SH-SY5Y (cell line): ENCODE measurements at regions not wholly inside any gene's neighbourhood (a gene's known extent, or its start where the extent isn't known, plus 50 kb on each side); places are given as distances from the start of the nearest gene placed in this dataset.

Experiments
- GATA2 ChIP-seq: IDR thresholded peaks from 2 replicates; pipeline ENCODE4 v1.6.1; 2011; ENCODE audit warnings: mild to moderate bottlenecking, low read depth, low read length
- GATA3 ChIP-seq: IDR thresholded peaks from 2 replicates; pipeline ENCODE4 v1.6.1; 2011; ENCODE audit warnings: low read depth, mild to moderate bottlenecking, low read length, moderate library complexity

GRCh38 chr20:37615340-37616109 is 78.3 kb upstream of the CTNNBL1 start:
- TF ChIP-seq GATA3 (no peak), GATA2 (no peak)

- TF ChIP-seq GATA3 (no peak), GATA2 (no peak)
Observed at GRCh38 chr20:37611852-37612251, 82.0 kb upstream of the CTNNBL1 start.

DNA sequence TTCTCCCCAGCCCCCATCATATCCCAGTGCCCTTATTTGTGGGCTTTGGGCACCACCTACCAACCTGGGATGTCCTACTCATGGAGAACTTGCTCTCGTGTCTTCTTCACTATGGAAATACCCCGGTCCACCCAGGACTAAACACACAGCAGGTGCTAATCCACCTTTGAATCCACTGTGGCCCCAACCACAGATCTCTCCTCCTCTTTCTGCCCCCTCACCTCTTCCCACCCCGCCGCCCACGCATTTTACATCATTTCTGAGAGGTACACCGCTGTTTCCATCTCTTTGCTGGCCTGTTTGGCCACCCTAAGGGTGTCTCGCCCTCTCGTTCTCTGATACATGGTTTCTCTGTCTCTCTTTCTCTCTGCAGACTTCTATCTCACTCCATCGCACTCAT is 82.5 kb upstream of the CTNNBL1 start:
- no peak for TF ChIP-seq GATA3
- no peak for TF ChIP-seq GATA2

GRCh38 chr20:37610203-37610798 is 82.6 kb upstream of the BLCAP start:
- TF ChIP-seq GATA2 (no peak), GATA3 (no peak)

GRCh38 chr20:37602634-37603033 is 75.0 kb upstream of the BLCAP start:
- TF ChIP-seq GATA3 (no peak), GATA2 (no peak)

GRCh38 chr20:37600486-37600885 is 72.8 kb upstream of the BLCAP start:
- TF ChIP-seq GATA2 = no peak
- TF ChIP-seq GATA3 = no peak

GRCh38 chr20:37598575-37599342 is 71.1 kb upstream of the BLCAP start:
- TF ChIP-seq GATA2 (peak; percentile 33; the same call in 1 of the 2 replicates), GATA3 (no peak)

DNA sequence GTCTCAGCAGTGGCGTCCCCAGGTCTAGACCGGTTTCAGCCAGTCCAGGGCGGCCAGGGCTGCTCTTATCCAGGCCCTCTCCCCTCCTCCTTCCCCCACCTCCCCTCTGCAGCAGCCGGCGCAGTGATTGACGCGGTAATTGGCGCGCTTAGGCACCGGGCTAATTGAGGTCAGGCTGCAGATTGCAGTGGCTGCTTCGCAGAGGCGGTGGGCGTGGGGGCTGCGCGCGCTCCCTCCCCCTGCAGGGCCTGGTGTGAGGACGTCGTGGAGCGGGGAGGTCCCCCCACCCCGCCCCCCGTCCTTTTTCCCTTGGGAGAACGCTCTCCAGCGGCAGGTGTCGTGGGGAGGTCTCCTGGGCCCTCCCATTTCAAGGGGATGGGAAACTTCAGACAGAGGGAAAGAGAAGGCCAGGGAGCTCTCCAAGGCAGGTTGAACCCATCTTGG is 70.4 kb upstream of the BLCAP start:
- TF ChIP-seq GATA2 (no peak), GATA3 (no peak)

- no peak for TF ChIP-seq GATA3
- TF ChIP-seq GATA2 = no peak
Observed at GRCh38 chr20:37596890-37597536, 69.3 kb upstream of the BLCAP start.

- TF ChIP-seq GATA3 (no peak), GATA2 (no peak)
Observed at GRCh38 chr20:37596168-37596567, 68.5 kb upstream of the BLCAP start.

DNA sequence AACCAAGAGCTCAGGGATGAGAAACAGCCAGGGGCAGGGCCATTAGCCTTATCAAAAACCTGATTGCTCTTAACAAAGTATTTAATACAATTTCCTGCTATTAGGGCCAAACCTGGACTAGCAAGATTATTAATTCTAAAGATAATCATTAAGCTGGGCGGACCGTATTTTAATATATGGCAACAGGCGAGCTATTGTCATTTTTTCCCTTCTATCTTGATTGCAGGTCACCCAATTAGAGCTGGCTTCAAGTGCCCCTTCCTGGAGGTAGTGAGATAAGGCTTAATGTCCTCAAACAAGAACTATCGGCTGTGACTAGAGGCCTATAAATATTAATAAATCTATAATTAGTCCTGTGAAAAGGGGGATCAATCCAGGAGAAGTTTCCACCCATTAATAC is 66.0 kb upstream of the BLCAP start:
- TF ChIP-seq GATA3 (no peak), GATA2 (peak; percentile 58)

DNA sequence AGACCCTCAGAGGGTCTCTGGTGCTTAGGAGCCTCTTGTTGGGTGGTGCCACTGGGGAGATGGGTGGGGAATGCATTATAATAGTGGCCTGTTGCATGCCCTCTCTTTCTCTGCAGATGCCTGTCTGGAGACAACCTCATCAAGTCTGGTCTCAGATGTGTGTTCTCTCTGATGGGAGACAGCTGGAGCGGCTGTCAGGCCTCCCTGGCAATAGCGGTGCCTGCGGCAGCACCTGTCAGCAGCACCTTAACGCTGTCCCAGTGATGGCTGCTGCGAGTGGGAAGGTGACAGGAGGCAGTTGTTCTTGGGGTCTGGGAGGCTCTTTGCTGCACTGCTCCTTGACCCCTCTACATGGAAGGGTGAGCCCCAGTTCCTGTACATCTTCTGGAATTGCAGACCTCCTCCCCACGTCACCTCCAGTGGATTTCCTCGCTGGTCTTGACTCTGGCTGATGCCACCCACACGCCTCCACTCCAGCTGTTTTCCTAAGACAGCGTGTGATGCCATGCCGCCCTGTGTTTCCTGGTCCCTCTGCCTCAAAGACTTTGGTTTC is 63.3 kb upstream of the BLCAP start:
- no peak for TF ChIP-seq GATA3

DNA sequence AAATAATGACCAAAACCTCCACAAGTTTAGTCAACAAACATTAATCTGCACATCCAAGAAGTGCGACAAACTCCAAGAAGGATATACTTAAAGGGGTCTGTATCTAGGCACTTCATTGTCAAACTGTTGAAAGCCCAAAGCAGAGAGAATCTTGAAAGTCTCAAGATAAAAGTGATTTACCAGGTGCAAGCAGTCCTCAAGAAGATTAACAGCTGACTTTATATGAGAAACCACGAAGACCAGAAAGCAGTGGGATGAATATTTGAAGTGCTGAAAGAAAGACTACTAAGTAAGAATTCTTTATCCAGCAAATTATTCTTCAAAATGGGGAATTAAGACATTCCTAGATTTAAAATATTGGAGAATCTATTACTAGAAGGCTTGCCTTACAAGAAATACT is 58.4 kb upstream of the BLCAP start:
- no peak for TF ChIP-seq GATA2
- no peak for TF ChIP-seq GATA3

GRCh38 chr20:37584238-37584807 is 56.6 kb upstream of the BLCAP start:
- TF ChIP-seq GATA3 (no peak), GATA2 (no peak)

- TF ChIP-seq GATA2 (no peak), GATA3 (no peak)
Observed at GRCh38 chr20:37581246-37581645, 53.6 kb upstream of the BLCAP start.
